T47D (cell line): ENCODE measurements at regions not wholly inside any gene's neighbourhood (a gene's known extent, or its start where the extent isn't known, plus 50 kb on each side); places are given as distances from the start of the nearest gene placed in this dataset.

Experiments used
- DNase-seq, 2 experiments: peaks; one replicate each; pipeline versions ENCODE4 v3.0.0 to v3.0.0-alpha.2; 2011 to 2012; ENCODE audit warnings: low read depth in 1 of 2, low spot score in 1 of 2
- JUND ChIP-seq: IDR thresholded peaks from 2 replicates; pipeline ENCODE4 v1.6.1; 2012; ENCODE audit warnings: low read depth
- in situ Hi-C: cut with HindIII; loops from 2 replicates; pipeline ENCODE4 v1.10.0; 2016; ENCODE audit warnings: low sequenced_read_pairs, low pct_unique_long_range_greater_than_20kb

DNA sequence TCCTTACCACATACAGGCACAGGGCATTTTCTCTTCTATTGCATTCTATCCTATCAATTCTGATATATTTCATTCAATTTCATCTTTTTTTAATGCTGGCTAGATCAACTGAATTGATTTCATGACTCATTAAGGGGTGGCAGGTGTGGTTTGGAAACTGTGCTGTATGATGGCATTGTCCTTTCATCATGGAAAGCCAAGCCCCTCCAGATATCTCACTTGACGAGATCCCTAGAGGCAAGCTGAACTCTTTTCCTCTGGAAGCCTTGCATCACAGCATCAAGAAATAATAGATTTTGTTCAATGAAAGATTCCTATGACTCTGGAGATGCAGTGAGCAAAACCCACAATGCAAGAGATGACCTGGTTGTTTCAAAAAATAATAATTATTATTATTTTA lies 401.2 kb downstream of the PREX1 start:
- TF ChIP-seq JUND, result no peak
- DNase-seq, result no peak
- in situ Hi-C loops, result no loop called here

DNA sequence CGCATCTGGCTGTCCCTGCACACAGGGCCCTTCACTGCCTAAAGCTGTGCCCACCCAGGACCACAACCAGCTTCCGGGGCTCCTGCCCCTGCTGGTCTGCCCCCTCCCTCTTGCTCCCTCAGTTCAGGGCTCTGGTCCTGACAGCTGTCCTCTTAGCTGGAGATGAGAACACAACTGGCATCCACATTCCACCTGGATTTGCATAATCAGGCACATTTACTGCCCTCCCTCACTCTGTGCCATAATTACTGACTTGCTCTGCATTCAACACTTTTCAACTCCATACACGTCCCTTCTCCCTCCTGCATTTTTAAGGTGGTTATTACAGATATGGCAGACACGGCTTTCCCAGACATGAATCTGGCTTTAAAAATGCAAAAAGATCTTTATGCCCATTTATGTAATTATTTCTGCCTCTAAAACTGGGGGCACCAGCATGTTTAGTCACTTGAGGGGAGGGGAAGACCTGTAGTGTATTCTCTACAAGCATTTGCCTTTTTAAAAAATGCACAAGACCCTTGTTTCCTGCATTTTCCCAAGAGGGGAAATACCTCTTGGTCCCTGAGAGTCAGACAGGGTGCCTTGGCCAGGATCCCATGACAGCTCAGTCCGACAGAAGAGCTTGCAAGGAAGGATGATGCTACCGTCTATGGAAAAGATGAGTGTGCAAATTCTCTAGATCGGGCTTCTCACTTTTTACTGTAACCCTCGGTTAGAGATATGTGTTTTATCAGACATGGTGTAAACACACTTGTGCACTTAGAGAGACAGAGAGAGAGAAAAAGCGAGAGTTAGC lies 401.8 kb downstream of the PREX1 start:
- TF ChIP-seq JUND, result no peak
- no peak for DNase-seq
- in situ Hi-C loops, result no loop called here

- in situ Hi-C loops, result no loop called here
- TF ChIP-seq JUND, result no peak
- DNase-seq, result no peak
These were observed 402.5 kb downstream of the PREX1 start for GRCh38 chr20:48425321-48425720.

DNA sequence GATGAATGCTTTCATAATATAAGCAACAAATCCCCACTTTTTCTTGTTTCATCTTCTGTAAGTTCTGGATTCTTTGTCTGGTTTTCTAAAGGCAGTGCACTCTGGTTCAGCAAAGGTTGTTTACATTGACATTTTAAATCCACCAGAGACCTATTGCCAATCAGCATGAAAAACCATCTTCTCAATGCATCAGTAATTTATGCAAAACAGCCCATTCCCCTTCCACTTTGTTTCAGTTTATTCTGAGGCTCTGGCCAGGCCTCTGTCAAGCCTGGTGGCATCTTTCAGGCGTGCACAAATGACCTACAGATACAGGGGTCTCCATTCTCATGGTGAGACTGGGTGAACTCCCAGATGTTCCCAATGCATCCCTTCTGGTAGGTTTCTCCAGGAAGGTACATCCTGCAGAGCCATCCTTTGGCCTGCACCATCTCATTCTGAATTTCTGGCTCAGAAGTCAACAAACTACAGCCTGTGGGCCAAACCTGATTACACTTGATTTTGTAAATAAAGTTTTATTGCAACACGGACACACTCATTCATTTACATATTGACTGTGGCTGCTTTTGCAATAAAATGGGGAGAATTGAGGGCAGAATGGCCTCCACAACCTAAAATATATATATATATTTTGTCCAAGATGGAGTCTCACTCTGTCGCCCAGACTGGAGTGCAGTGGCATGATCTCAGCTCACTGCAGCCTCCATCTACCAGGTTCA lies 405.4 kb downstream of the PREX1 start:
- TF ChIP-seq JUND, result no peak
- in situ Hi-C loops, result no loop called here
- no peak for DNase-seq

GRCh38 chr20:48421547-48421946 lies 406.3 kb downstream of the PREX1 start:
- in situ Hi-C loops, result no loop called here
- DNase-seq, result peak in 1 of 2 experiments; percentile 38
- no peak for TF ChIP-seq JUND

- no peak for TF ChIP-seq JUND
- no peak for DNase-seq
- in situ Hi-C loops, result no loop called here
These were observed 407.6 kb downstream of the PREX1 start for GRCh38 chr20:48420176-48420575.

DNA sequence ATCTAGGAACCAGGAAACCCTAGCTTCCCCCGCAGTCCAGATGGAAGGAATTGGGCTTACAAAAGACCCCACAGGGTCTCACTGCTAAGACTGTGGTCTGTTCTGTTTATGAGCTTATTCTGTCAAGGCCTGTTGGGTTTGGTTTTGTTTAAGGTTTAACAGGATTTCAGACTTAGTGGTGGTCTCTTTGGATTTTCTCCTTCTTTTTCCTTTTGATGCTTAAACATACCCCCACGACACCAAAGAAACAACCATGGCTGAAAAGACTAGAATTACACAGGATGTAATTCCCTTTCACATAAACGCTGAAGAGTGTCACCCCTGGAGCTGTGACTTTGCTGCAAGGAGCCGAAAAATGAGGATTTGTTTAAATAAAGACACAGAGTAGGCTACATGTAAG lies 408.6 kb downstream of the PREX1 start:
- in situ Hi-C loops, result no loop called here
- TF ChIP-seq JUND, result no peak

DNA sequence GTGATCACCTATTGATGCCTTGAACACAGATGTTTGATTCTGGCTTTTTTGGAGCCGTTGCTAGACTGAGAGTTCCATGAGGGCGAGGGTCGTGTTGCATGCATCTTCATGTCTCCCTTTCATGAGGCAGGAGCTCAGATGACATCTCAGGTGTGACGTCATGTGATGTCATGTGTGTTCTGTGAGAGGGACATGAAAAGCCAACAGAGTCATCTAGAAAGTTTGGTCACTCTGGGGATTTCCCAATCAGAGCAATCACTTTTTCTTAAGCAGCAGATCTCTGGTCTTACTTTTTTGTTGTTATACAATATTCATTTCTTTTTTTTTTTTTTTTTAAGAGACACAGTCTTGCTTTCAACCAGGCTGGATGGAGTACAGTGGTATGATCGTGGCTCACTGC lies 411.8 kb downstream of the PREX1 start:
- TF ChIP-seq JUND, result no peak
- DNase-seq, result no peak
- in situ Hi-C loops, result no loop called here

More for the DNA sequence above, 408.6 kb downstream of the PREX1 start:
- DNase-seq, result no peak

DNA sequence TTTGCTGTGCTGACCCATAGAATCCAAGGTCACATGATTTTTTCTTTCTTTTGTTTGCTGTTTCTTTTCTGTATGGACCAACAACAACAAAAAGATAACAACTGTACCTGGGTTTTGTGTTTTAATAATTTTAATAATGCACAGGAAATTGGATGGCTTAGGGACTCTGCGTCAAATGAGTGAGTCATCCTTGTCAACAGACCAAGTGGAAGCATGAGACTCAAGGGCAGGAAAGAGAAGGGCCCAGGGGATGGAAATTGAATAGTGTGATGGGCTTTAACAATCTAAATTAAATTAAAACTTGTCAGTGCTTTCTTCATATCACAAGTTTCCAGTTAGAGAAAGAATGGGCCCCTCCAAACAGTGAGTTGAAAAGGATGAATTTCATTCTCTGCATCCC lies 413.0 kb downstream of the PREX1 start:
- no peak for TF ChIP-seq JUND
- DNase-seq, result no peak
- in situ Hi-C loops, result no loop called here

- no peak for TF ChIP-seq JUND
- in situ Hi-C loops, result no loop called here
- DNase-seq, result no peak
These were observed 415.8 kb downstream of the PREX1 start for GRCh38 chr20:48411919-48412522.

DNA sequence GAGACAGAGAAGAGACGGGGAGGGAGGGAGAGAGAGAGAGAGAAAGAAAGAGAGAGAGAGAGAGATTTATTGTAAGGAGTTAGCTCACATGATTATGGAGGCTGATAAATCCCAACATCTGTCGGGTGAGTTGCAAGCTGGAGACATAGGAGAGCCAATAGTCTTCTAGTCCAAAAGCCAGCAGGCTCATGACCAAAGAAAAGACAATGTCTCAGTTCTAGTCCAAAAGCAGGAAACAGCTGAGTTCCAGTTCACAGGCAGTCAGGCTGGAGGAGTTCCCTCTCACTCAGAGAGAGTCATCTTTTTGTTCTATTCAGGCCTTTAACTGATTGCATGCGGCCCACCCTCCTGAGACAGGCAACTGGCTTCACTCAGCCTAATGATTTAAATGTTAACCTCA lies 416.6 kb downstream of the PREX1 start:
- DNase-seq, result no peak
- in situ Hi-C loops, result no loop called here
- TF ChIP-seq JUND, result no peak

GRCh38 chr20:48409055-48409615 lies 418.7 kb downstream of the PREX1 start:
- DNase-seq, result no peak
- in situ Hi-C loops, result no loop called here
- TF ChIP-seq JUND, result no peak

- in situ Hi-C loops, result no loop called here
- TF ChIP-seq JUND, result no peak
- no peak for DNase-seq
These were observed 420.1 kb downstream of the PREX1 start for GRCh38 chr20:48407710-48408109.
